ENCODE measurements at regions not wholly inside any gene's neighbourhood (a gene's known extent, or its start where the extent isn't known, plus 50 kb on each side); places are given as distances from the start of the nearest gene placed in this dataset.

DNA sequence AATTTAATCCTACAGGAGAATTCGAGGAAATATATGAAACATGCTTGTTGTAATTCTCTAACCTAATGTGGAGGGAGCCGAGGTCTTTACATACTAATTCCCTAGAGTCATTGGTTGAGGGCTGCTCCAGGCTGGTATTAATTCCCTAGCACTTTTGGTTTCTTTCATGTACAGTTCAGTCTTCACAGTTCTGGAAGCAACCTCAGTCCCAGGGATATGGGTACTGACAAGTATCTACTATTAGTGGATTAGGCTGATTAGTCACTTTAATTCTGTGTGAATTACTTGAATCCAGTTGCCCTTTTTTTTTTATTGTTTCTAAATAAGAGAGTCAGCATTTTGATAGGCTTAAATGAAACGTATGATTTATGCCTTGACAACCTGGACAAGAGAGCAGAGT is 172.3 kb upstream of the HTR2A start:
- H3K9ac ChIP-seq (ENCODE audit: low read length in 5 of 5) = no peak overlapping the region
- peaks cover 0 to 8% (median 6%) of the 10 kb centered on the region in 5 donors for H3K4me1 ChIP-seq (ENCODE audit: control insufficient read depth in 5 of 5, insufficient read depth in 5 of 5, low read length in 5 of 5)
- H3K27ac ChIP-seq (ENCODE audit: low read depth, low read length) = no peak overlapping the region
- no peaks in the 10 kb centered on the region for H3K36me3 ChIP-seq (ENCODE audit: control insufficient read depth in 5 of 5, insufficient read depth in 5 of 5, low read length in 5 of 5)
- peaks cover 0 to 7% (median 0%) of the 10 kb centered on the region in 5 donors for H3K9me3 ChIP-seq (ENCODE audit: control insufficient read depth in 5 of 5, low read length in 5 of 5)
- no peaks in the 10 kb centered on the region for H3K27me3 ChIP-seq (ENCODE audit: control insufficient read depth in 5 of 5, insufficient read depth in 4 of 5, low read length in 5 of 5)
- no peak overlapping the region for H3K4me3 ChIP-seq (ENCODE audit: low read depth in 1 of 5, low read length in 5 of 5)

DNA sequence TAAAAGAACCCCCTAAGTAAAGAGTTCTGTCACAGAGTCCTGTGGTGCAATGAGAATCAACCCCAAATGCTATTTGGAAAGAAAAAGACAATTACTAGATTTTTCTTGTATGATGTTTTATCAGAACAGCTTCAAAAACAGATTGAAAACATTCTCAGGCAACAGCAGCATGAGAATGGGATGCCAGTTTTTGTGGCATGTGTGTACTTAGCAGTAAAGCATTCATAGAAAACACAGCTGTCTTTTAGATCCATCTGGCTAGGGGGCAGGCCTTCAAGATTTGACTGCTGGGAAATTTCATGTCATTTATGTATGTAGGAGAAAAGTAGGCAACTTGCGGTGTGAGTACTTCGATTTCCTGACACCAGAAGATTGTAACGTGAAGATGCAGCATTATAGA is 170.5 kb upstream of the HTR2A start:
- H3K27me3 ChIP-seq (ENCODE audit: control insufficient read depth in 5 of 5, insufficient read depth in 4 of 5, low read length in 5 of 5) = no peaks in the 10 kb centered on the region
- peaks cover 4 to 5% (median 5%) of the 10 kb centered on the region in 5 donors for H3K9me3 ChIP-seq (ENCODE audit: control insufficient read depth in 5 of 5, low read length in 5 of 5)
- H3K4me3 ChIP-seq (ENCODE audit: low read depth in 1 of 5, low read length in 5 of 5) = no peak overlapping the region
- no peaks in the 10 kb centered on the region for H3K36me3 ChIP-seq (ENCODE audit: control insufficient read depth in 5 of 5, insufficient read depth in 5 of 5, low read length in 5 of 5)
- H3K27ac ChIP-seq (ENCODE audit: low read depth, low read length) = no peak overlapping the region
- H3K9ac ChIP-seq (ENCODE audit: low read length in 5 of 5) = no peak overlapping the region
- H3K4me1 ChIP-seq (ENCODE audit: control insufficient read depth in 5 of 5, insufficient read depth in 5 of 5, low read length in 5 of 5) = peaks cover 0 to 8% (median 6%) of the 10 kb centered on the region in 5 donors

DNA sequence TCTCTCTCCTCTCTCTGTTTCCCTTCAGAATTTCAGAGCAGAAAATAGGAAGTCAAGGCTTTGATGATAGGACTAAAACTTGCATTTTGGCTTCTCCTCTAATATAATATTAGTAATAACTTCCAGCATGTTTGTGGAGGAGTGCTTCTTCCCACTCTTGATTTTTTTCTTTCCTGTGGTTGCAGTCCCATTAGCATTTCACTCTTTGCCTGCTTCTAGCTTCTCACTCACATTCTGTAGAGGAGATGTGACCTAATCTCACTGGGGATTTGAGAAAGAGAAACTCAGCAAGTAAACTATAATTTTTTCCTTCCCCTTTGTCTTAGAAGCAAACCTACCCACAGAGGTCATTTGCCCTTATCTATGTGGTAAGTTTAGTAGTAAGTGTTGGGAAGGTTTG is 169.4 kb upstream of the HTR2A start:
- H3K4me1 ChIP-seq (ENCODE audit: control insufficient read depth in 5 of 5, insufficient read depth in 5 of 5, low read length in 5 of 5) = peaks cover 0 to 8% (median 6%) of the 10 kb centered on the region in 5 donors
- no peaks in the 10 kb centered on the region for H3K27me3 ChIP-seq (ENCODE audit: control insufficient read depth in 5 of 5, insufficient read depth in 4 of 5, low read length in 5 of 5)
- no peak overlapping the region for H3K9ac ChIP-seq (ENCODE audit: low read length in 5 of 5)
- no peak overlapping the region for H3K4me3 ChIP-seq (ENCODE audit: low read depth in 1 of 5, low read length in 5 of 5)
- no peak overlapping the region for H3K27ac ChIP-seq (ENCODE audit: low read depth, low read length)
- H3K9me3 ChIP-seq (ENCODE audit: control insufficient read depth in 5 of 5, low read length in 5 of 5) = peaks cover 4 to 10% (median 7%) of the 10 kb centered on the region in 5 donors
- H3K36me3 ChIP-seq (ENCODE audit: control insufficient read depth in 5 of 5, insufficient read depth in 5 of 5, low read length in 5 of 5) = no peaks in the 10 kb centered on the region

DNA sequence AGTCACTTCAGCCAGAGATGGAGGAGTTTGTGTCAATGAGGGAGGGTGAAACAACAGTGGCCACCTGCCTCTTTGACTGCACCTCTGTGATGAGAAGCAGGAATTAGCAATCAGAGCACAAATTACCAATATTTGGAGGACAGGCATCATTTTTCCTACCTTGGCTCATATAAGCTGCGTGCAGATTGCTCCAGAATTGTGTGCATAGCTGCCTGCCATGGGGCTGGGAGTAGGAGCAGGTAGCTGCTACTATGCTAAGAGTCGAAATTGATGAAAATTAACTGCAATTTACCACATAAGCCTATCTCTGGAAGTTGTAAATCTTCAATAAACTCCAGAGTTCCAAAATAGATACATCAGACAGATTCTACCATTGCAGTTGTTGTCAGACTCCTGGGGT is 167.5 kb upstream of the HTR2A start:
- peaks cover 4 to 15% (median 7%) of the 10 kb centered on the region in 5 donors for H3K9me3 ChIP-seq (ENCODE audit: control insufficient read depth in 5 of 5, low read length in 5 of 5)
- H3K27ac ChIP-seq (ENCODE audit: low read depth, low read length) = no peak overlapping the region
- no peak overlapping the region for H3K4me3 ChIP-seq (ENCODE audit: low read depth in 1 of 5, low read length in 5 of 5)
- H3K9ac ChIP-seq (ENCODE audit: low read length in 5 of 5) = no peak overlapping the region
- no peaks in the 10 kb centered on the region for H3K27me3 ChIP-seq (ENCODE audit: control insufficient read depth in 5 of 5, insufficient read depth in 4 of 5, low read length in 5 of 5)
- H3K36me3 ChIP-seq (ENCODE audit: control insufficient read depth in 5 of 5, insufficient read depth in 5 of 5, low read length in 5 of 5) = no peaks in the 10 kb centered on the region
- peaks cover 0 to 8% (median 6%) of the 10 kb centered on the region in 5 donors for H3K4me1 ChIP-seq (ENCODE audit: control insufficient read depth in 5 of 5, insufficient read depth in 5 of 5, low read length in 5 of 5)

DNA sequence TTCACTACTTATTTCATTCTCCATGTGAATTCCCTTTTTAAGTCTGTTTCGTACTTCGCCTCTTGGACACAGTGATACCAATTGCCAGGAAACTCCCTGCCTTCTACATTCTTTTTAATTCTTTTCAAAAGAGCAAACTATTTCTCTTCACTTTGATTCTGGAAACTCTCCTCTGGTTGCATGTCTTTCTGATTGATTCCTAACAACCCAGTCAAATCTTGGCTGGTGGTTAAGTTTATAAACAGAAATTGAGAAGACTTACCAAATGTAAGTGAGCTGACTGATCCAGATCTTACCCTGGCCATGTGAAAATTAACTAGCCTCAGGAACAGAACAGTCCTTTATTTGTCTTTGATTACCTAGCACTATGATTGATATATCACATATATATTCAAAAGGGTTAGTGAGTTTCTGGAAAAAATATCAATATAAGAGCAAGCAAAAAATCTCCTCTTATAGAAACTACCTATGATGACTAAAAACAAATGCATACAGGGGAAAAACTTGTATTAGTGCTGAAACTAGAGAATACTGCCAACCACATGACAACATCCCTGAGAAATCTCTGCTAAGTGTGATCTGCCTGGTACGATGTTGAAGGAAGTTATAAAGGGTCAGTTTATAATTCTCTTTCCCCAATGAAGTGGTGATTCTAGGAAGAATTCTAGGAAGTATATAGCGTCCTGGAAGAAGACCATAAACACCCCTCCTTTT is 152.6 kb upstream of the HTR2A start:
- Histone ChIP-seq H3K9ac (ENCODE audit: low read length in 5 of 5) (no peak overlapping the region), H3K4me3 (ENCODE audit: low read depth in 1 of 5, low read length in 5 of 5) (peak overlapping the region in 2 of 5 donors; percentile 20 to 24), H3K4me1 (ENCODE audit: control insufficient read depth in 5 of 5, insufficient read depth in 5 of 5, low read length in 5 of 5) (peaks cover 0 to 3% (median 0%) of the 10 kb centered on the region in 5 donors), H3K9me3 (ENCODE audit: control insufficient read depth in 5 of 5, low read length in 5 of 5) (no peaks in the 10 kb centered on the region), H3K27ac (ENCODE audit: low read depth, low read length) (no peak overlapping the region), H3K27me3 (ENCODE audit: control insufficient read depth in 5 of 5, insufficient read depth in 4 of 5, low read length in 5 of 5) (no peaks in the 10 kb centered on the region), H3K36me3 (ENCODE audit: control insufficient read depth in 5 of 5, insufficient read depth in 5 of 5, low read length in 5 of 5) (no peaks in the 10 kb centered on the region)

DNA sequence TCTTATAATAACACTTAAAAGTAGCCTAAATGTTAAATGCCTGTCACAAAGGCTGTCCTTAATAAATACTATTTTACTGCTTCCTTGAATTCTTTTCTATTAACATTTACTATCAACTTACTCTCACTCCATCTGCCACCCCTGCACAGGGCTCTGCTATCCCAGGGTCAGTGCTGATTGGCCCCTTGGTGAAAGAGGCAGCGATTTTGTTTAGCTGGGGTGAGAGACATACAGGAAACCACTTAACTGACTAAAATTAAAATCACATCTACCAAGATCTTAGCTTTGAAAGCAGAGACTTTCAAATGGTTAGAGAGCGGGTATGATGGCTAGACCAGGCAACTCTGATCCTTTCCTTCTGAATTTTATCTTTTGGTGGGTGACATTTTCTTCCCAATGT is 149.9 kb upstream of the HTR2A start:
- Histone ChIP-seq H3K36me3 (ENCODE audit: control insufficient read depth in 5 of 5, insufficient read depth in 5 of 5, low read length in 5 of 5) (no peaks in the 10 kb centered on the region), H3K4me3 (ENCODE audit: low read depth in 1 of 5, low read length in 5 of 5) (no peak overlapping the region), H3K9ac (ENCODE audit: low read length in 5 of 5) (no peak overlapping the region), H3K27me3 (ENCODE audit: control insufficient read depth in 5 of 5, insufficient read depth in 4 of 5, low read length in 5 of 5) (no peaks in the 10 kb centered on the region), H3K9me3 (ENCODE audit: control insufficient read depth in 5 of 5, low read length in 5 of 5) (no peaks in the 10 kb centered on the region), H3K4me1 (ENCODE audit: control insufficient read depth in 5 of 5, insufficient read depth in 5 of 5, low read length in 5 of 5) (peaks cover 0 to 3% (median 0%) of the 10 kb centered on the region in 5 donors), H3K27ac (ENCODE audit: low read depth, low read length) (no peak overlapping the region)

DNA sequence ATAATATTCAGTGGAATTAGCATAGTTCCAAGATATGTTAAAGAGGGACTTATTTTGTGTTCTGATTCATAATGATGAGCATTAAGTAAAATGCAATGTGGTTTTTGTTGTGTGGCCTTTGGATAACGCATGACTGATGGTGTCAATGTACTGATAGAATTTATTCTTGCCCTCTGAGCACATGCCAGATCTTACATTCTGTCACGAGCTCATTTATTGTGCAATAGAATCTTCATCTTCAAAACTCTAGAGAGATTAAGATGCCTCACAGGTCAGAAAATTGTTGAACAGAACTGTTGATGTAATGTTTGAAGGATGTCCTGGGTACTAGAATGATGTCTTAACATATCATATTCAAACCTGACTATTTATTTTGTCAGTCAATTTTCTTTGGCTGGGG is 148.0 kb upstream of the HTR2A start:
- no peak overlapping the region for H3K9ac ChIP-seq (ENCODE audit: low read length in 5 of 5)
- no peaks in the 10 kb centered on the region for H3K27me3 ChIP-seq (ENCODE audit: control insufficient read depth in 5 of 5, insufficient read depth in 4 of 5, low read length in 5 of 5)
- H3K36me3 ChIP-seq (ENCODE audit: control insufficient read depth in 5 of 5, insufficient read depth in 5 of 5, low read length in 5 of 5) = no peaks in the 10 kb centered on the region
- no peaks in the 10 kb centered on the region for H3K4me1 ChIP-seq (ENCODE audit: control insufficient read depth in 5 of 5, insufficient read depth in 5 of 5, low read length in 5 of 5)
- no peaks in the 10 kb centered on the region for H3K9me3 ChIP-seq (ENCODE audit: control insufficient read depth in 5 of 5, low read length in 5 of 5)
- H3K27ac ChIP-seq (ENCODE audit: low read depth, low read length) = no peak overlapping the region
- H3K4me3 ChIP-seq (ENCODE audit: low read depth in 1 of 5, low read length in 5 of 5) = no peak overlapping the region

DNA sequence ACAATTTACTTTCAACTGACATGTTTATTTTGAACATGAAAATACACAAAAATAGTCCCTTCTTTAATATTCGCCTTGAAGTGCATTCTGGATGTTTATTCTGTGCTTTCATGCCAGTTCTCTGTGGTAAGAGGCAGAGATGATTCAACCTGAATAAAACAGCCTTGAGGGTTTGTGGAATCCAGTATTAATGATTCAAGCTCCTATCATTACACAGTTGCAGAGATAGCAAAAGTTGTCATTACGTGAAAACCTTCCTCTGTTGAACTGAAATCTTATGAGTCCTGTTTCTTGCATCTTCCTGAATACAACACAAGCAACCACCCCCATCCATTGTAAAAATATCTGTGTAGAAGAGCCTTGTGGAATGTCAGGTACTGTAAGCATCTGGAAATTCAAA is 142.3 kb upstream of the HTR2A start:
- no peaks in the 10 kb centered on the region for H3K36me3 ChIP-seq (ENCODE audit: control insufficient read depth in 5 of 5, insufficient read depth in 5 of 5, low read length in 5 of 5)
- H3K4me1 ChIP-seq (ENCODE audit: control insufficient read depth in 5 of 5, insufficient read depth in 5 of 5, low read length in 5 of 5) = no peaks in the 10 kb centered on the region
- H3K9ac ChIP-seq (ENCODE audit: low read length in 5 of 5) = no peak overlapping the region
- H3K27me3 ChIP-seq (ENCODE audit: control insufficient read depth in 5 of 5, insufficient read depth in 4 of 5, low read length in 5 of 5) = no peaks in the 10 kb centered on the region
- no peaks in the 10 kb centered on the region for H3K9me3 ChIP-seq (ENCODE audit: control insufficient read depth in 5 of 5, low read length in 5 of 5)
- no peak overlapping the region for H3K4me3 ChIP-seq (ENCODE audit: low read depth in 1 of 5, low read length in 5 of 5)
- no peak overlapping the region for H3K27ac ChIP-seq (ENCODE audit: low read depth, low read length)

DNA sequence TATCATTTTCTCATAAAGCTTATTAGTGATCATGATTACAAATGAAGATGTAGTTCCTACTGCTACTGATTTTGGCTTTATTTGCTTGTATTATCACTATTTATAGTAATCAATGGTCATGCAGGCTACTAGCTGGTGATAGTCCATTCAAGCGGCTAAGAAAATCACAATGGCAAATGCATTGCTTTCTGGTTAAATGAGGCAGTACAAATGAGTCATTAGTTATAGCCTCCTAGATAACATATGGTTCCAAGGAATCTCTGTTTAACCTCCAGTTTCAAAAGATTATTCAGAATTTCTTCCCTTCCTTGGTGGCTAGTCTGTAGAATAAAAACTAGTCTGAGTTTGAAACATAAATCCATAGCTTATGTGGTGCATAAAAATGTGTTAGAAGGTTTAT is 141.3 kb upstream of the HTR2A start:
- Histone ChIP-seq H3K27me3 (ENCODE audit: control insufficient read depth in 5 of 5, insufficient read depth in 4 of 5, low read length in 5 of 5) (no peaks in the 10 kb centered on the region), H3K4me3 (ENCODE audit: low read depth in 1 of 5, low read length in 5 of 5) (no peak overlapping the region), H3K36me3 (ENCODE audit: control insufficient read depth in 5 of 5, insufficient read depth in 5 of 5, low read length in 5 of 5) (no peaks in the 10 kb centered on the region), H3K4me1 (ENCODE audit: control insufficient read depth in 5 of 5, insufficient read depth in 5 of 5, low read length in 5 of 5) (no peaks in the 10 kb centered on the region), H3K27ac (ENCODE audit: low read depth, low read length) (no peak overlapping the region), H3K9me3 (ENCODE audit: control insufficient read depth in 5 of 5, low read length in 5 of 5) (no peaks in the 10 kb centered on the region), H3K9ac (ENCODE audit: low read length in 5 of 5) (no peak overlapping the region)

DNA sequence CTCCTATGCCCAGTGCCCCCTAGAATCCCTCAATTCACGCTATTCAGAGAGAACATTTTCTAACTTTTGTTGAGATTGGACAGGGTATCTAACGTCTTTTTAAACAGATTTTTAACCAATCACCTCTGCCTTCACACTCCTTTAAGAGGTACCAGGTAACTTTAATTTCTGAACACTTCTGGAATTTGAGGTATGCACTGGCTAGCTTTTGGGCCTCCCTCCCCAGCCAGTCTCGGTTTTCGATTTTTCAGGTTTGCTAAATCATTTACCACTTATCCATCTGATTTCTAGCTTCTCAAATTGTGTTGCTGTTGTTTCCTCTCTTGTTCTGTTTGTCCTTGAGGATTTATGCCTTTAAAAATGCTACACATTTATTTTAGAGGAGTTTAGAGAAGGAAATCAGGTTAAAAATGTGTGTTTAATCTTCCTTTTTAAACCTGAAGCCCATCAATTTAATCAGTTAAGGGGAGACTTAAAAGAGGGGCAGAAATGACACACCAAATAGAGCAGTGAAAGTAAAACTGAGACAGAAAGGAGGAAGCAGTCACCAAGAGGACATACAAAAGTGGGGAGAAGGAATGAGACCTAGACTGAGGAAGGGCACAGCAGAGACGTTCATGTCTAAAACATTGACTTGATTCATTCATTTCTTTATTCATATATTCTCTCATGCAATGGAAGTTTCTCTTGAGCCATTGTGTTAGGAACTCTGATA is 139.6 kb upstream of the HTR2A start:
- Histone ChIP-seq H3K27ac (ENCODE audit: low read depth, low read length) (no peak overlapping the region), H3K9me3 (ENCODE audit: control insufficient read depth in 5 of 5, low read length in 5 of 5) (no peaks in the 10 kb centered on the region), H3K27me3 (ENCODE audit: control insufficient read depth in 5 of 5, insufficient read depth in 4 of 5, low read length in 5 of 5) (no peaks in the 10 kb centered on the region), H3K4me3 (ENCODE audit: low read depth in 1 of 5, low read length in 5 of 5) (no peak overlapping the region), H3K4me1 (ENCODE audit: control insufficient read depth in 5 of 5, insufficient read depth in 5 of 5, low read length in 5 of 5) (no peaks in the 10 kb centered on the region), H3K9ac (ENCODE audit: low read length in 5 of 5) (no peak overlapping the region), H3K36me3 (ENCODE audit: control insufficient read depth in 5 of 5, insufficient read depth in 5 of 5, low read length in 5 of 5) (no peaks in the 10 kb centered on the region)

Measured in subcutaneous abdominal adipose tissue (tissue), 5 donors.